ENCODE measurements at regions not wholly inside any gene's neighbourhood (a gene's known extent, or its start where the extent isn't known, plus 50 kb on each side); places are given as distances from the start of the nearest gene placed in this dataset.

DNA sequence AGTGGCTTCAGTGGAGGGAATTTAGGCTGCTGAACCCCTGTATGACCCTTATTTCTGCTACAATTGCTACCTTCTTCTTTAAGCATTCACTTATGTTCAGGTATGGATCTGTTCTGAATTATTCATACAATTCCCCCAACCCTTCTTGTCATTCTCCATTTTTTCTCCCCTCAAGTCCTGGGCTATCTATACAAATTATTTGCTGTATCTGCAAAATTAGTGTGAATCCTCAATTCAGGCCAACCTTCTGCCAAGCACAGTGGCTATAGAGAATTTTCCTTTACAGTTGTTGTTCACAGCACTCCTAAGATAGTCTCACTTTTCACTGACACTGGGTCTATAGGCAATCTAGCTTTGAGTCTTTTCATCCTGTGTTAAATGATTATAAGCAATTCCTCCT is 119.2 kb upstream of the CNTN1 start:
- H3K27me3 ChIP-seq (ENCODE audit: control insufficient read depth, insufficient read depth, low read length), result no peaks in the 10 kb centered on the region
- TF ChIP-seq, protein P1, sequence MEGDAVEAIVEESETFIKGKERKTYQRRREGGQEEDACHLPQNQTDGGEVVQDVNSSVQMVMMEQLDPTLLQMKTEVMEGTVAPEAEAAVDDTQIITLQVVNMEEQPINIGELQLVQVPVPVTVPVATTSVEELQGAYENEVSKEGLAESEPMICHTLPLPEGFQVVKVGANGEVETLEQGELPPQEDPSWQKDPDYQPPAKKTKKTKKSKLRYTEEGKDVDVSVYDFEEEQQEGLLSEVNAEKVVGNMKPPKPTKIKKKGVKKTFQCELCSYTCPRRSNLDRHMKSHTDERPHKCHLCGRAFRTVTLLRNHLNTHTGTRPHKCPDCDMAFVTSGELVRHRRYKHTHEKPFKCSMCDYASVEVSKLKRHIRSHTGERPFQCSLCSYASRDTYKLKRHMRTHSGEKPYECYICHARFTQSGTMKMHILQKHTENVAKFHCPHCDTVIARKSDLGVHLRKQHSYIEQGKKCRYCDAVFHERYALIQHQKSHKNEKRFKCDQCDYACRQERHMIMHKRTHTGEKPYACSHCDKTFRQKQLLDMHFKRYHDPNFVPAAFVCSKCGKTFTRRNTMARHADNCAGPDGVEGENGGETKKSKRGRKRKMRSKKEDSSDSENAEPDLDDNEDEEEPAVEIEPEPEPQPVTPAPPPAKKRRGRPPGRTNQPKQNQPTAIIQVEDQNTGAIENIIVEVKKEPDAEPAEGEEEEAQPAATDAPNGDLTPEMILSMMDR (IDR thresholded peaks at IDR 0.05; ENCODE audit: low read depth, low read length), result no peak
- POLR2A ChIA-PET, result no interaction called here

DNA sequence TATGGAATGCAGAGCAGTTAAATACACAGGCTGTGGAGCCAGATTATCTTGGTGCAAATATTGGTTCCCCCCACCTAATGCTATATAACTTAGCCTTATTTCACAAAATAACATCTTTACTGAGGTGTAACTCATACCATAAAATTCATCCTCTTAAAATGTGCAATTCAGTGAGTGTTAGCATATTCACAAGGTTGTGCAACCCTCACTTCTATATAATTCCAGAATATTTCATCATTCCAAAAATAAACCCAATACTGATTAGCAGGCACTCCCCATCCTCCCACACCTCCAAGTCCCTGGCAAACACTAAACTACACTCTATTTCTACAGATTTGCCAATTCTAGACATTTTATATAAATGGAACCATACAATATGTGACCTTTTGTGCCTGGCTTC is 116.3 kb upstream of the CNTN1 start:
- no peaks in the 10 kb centered on the region for H3K27me3 ChIP-seq (ENCODE audit: control insufficient read depth, insufficient read depth, low read length)
- no peak overlapping the region for H3K4me3 ChIP-seq (ENCODE audit: low read depth, low read length)
- H3K9me3 ChIP-seq (ENCODE audit: control insufficient read depth, insufficient read depth, low read length), result peaks cover 6% of the 10 kb centered on the region; the same call in 1 of the 2 replicates
- CTCF ChIA-PET, result no interaction called here
- no peak overlapping the region for H3K27ac ChIP-seq (ENCODE audit: low read depth, low read length)
- TF ChIP-seq, protein P1 (IDR thresholded peaks at IDR 0.05; ENCODE audit: low read depth, low read length), result no peak
- DNase-seq (ENCODE audit: low read depth, low spot score), result no peak
- POLR2A ChIA-PET, result no interaction called here

More for the DNA sequence above, 119.2 kb upstream of the CNTN1 start:
- Histone ChIP-seq H3K4me3 (ENCODE audit: low read depth, low read length) (no peak overlapping the region), H3K9me3 (ENCODE audit: control insufficient read depth, insufficient read depth, low read length) (no peaks in the 10 kb centered on the region), H3K27ac (ENCODE audit: low read depth, low read length) (no peak overlapping the region)
- CTCF ChIA-PET, result no interaction called here
- no peak for DNase-seq (ENCODE audit: low read depth, low spot score)

DNA sequence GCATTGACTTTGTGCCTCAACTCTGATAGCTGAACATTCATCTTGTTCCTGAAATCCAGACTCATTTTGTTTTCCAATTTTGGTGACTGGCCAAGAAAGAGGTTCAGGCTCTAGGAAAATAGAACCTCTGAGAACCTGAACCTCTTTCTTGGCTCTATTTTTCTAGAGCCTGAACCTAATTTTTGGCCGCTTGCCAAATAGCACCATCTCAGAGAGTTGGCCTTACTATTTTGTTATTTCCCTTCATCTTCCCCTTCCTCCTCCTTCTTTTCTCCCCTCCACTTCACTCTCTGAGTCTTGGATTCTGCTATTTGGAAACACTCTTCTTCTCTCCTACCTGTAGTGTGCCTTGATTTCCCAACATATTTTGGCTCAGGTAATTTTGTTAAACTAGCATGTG is 114.4 kb upstream of the CNTN1 start:
- TF ChIP-seq, protein P1 (IDR thresholded peaks at IDR 0.05; ENCODE audit: low read depth, low read length), result no peak
- no peak overlapping the region for H3K27ac ChIP-seq (ENCODE audit: low read depth, low read length)
- no peak overlapping the region for H3K4me3 ChIP-seq (ENCODE audit: low read depth, low read length)
- peaks cover 12% of the 10 kb centered on the region for H3K9me3 ChIP-seq (ENCODE audit: control insufficient read depth, insufficient read depth, low read length)
- no peak for DNase-seq (ENCODE audit: low read depth, low spot score)
- POLR2A ChIA-PET, result no interaction called here
- H3K27me3 ChIP-seq (ENCODE audit: control insufficient read depth, insufficient read depth, low read length), result no peaks in the 10 kb centered on the region
- CTCF ChIA-PET, result no interaction called here

DNA sequence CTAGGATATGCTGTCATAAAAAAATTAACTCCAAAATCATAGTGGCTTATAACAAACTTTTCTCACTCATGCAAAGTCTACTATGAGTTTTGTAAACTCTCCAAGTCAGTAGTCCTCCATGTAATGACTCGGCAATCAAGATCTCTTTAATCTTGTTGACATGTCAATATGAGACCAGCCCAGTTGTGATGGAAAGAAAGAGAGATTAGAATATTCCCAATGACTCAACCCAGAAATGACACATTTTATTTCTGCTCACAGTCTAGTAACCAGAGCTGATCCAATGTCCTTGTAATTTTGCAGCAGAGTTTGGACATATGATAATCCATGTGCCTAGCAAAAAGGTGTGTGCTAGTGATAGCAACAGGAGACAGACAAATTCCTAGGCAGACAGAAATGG is 112.6 kb upstream of the CNTN1 start:
- H3K4me3 ChIP-seq (ENCODE audit: low read depth, low read length), result no peak overlapping the region

DNA sequence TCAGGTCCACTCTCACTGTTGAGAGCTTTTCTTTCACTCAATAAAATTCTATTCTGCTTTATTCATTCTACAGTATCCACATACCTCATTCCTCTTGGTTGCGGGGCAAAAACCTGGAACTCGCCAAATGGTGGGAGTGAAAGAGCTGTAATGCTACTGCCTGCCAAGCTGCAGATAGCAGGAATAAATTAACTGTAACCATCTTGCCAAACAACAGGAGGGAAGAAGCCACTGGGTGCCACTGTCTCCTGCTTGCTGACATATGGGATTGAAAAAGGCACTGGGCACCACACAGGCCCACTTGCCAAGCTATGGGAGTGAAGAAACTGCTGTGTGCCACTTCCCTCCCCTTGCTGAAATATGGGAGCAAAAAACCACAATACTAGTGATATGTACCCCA is 111.9 kb upstream of the CNTN1 start:
- TF ChIP-seq, protein P1 (IDR thresholded peaks at IDR 0.05; ENCODE audit: low read depth, low read length), result no peak
- H3K27me3 ChIP-seq (ENCODE audit: control insufficient read depth, insufficient read depth, low read length), result no peaks in the 10 kb centered on the region
- DNase-seq (ENCODE audit: low read depth, low spot score), result no peak
- H3K4me3 ChIP-seq (ENCODE audit: low read depth, low read length), result no peak overlapping the region
- ChIA-PET POLR2A (no interaction called here), CTCF (no interaction called here)
- H3K9me3 ChIP-seq (ENCODE audit: control insufficient read depth, insufficient read depth, low read length), result peaks cover 12% of the 10 kb centered on the region
- H3K27ac ChIP-seq (ENCODE audit: low read depth, low read length), result no peak overlapping the region

More for the DNA sequence above, 112.6 kb upstream of the CNTN1 start:
- peaks cover 12% of the 10 kb centered on the region for H3K9me3 ChIP-seq (ENCODE audit: control insufficient read depth, insufficient read depth, low read length)
- CTCF ChIA-PET, result no interaction called here
- H3K27me3 ChIP-seq (ENCODE audit: control insufficient read depth, insufficient read depth, low read length), result no peaks in the 10 kb centered on the region
- no peak for DNase-seq (ENCODE audit: low read depth, low spot score)
- TF ChIP-seq, protein P1 (IDR thresholded peaks at IDR 0.05; ENCODE audit: low read depth, low read length), result no peak
- POLR2A ChIA-PET, result no interaction called here
- no peak overlapping the region for H3K27ac ChIP-seq (ENCODE audit: low read depth, low read length)
